HCT116 (cell line): ENCODE measurements at regions not wholly inside any gene's neighbourhood (a gene's known extent, or its start where the extent isn't known, plus 50 kb on each side); places are given as distances from the start of the nearest gene placed in this dataset.
"Not testable (repeated sequence)": the region's sequence is repeated elsewhere in the genome, so short reads cannot be mapped to it uniquely, and the experiment has no call there.

Experiments
- ATAC-seq: fragments of 200-7000 bp; cut with Tn5 transposase; 2 replicates; pipeline ENCODE4 v1.9.1; 2020; ENCODE audit warnings: mild to moderate bottlenecking, moderate library complexity
- BruUV-seq: library from RNA; stranded (reverse); fragments of 400-500 nt; replicated peaks from 2 replicates; lab custom pipeline; 2021; lab: Mats Ljungman, UMichigan
- CTCF ChIA-PET: fragments of 300-600 bp; sonication (Branson Sonifier 250); formaldehyde crosslinking; loops from one replicate; lab custom pipeline; 2021; ENCODE audit warnings: antibody characterized with exemption; lab: Charles Lee
- POLR2A ChIA-PET: fragments of 300-600, 350-600 bp; sonication (Branson Sonifier 250); formaldehyde crosslinking; loops from one replicate; lab custom pipeline; 2021; ENCODE audit warnings: antibody characterized with exemption; lab: Charles Lee
- RAD21 ChIA-PET, 2 experiments: fragments of 300-600 bp; sonication (Branson Sonifier 250); formaldehyde crosslinking; loops; one replicate each; lab custom pipeline; 2023; ENCODE audit warnings: low total read pairs in 2 of 2; ENCODE audit not compliant: uncharacterized antibody in 2 of 2, unreplicated experiment in 2 of 2, low non-redundant PET in 1 of 2; lab: Charles Lee
- DNase-seq: peaks from one replicate; pipeline ENCODE4 v3.0.0-alpha.2; 2010; ENCODE audit warnings: low read depth, low spot score
- H2AFZ ChIP-seq: fragments of 200-600 bp; shearing (Covaris generic), sonication (generic); 2 replicates; pipeline ENCODE4 v1.6.1; 2017; ENCODE audit warnings: low read depth, mixed run types, mixed read lengths, antibody characterized with exemption, low read length; ENCODE audit not compliant: poor library complexity, severe bottlenecking
- H3K27ac ChIP-seq: 2 replicates; pipeline ENCODE4 v1.5.1; 2012; ENCODE audit warnings: low read depth, low read length
- H3K27me3 ChIP-seq: fragments of 200-600 bp; sonication (generic); 2 replicates; pipeline ENCODE4 v1.6.1; 2016; ENCODE audit warnings: mixed run types, low read length, mixed read lengths; ENCODE audit not compliant: insufficient read depth
- H3K36me3 ChIP-seq, 2 experiments: fragments of 200-500 bp in 1 of 2; fragments of 200-600 bp in 1 of 2; sonication (Bioruptor generic) in 1 of 2; sonication (generic) in 1 of 2; 2 replicates each; pipeline versions ENCODE4 v1.5.1 to v1.6.1; 2014 to 2016; ENCODE audit warnings: low read length in 2 of 2, inconsistent platforms in 1 of 2, mixed read lengths in 1 of 2, mixed run types in 1 of 2; ENCODE audit not compliant: insufficient read depth in 2 of 2, control insufficient read depth in 1 of 2
- H3K4me1 ChIP-seq, 2 experiments: fragments of 200-600 bp in 1 of 2; sonication (generic) in 1 of 2; 2 replicates each; pipeline versions ENCODE4 v1.5.1 to v1.6.1; 2012 to 2017; ENCODE audit warnings: low read length in 2 of 2, inconsistent platforms in 1 of 2, mild to moderate bottlenecking in 1 of 2, mixed read lengths in 1 of 2, mixed run types in 1 of 2, moderate library complexity in 1 of 2; ENCODE audit not compliant: insufficient read depth in 2 of 2, control insufficient read depth in 1 of 2
- H3K4me2 ChIP-seq: fragments of 200-600 bp; sonication (generic); 2 replicates; pipeline ENCODE4 v1.6.1; 2017; ENCODE audit warnings: mixed run types, low read length, mixed read lengths
- H3K4me3 ChIP-seq, 2 experiments: fragments of 200-600 bp in 1 of 2; sonication (generic) in 1 of 2; replicated peaks in 1 of 2; 2 replicates each; pipeline ENCODE4 v1.5.1; 2011 to 2016; ENCODE audit warnings: low read length in 2 of 2, control low read depth in 1 of 2, low read depth in 1 of 2, mild to moderate bottlenecking in 1 of 2, mixed read lengths in 1 of 2, mixed run types in 1 of 2
- H3K79me2 ChIP-seq: fragments of 200-600 bp; sonication (generic); 2 replicates; pipeline ENCODE4 v1.6.1; 2017; ENCODE audit warnings: mild to moderate bottlenecking, mixed run types, low read length, moderate library complexity, mixed read lengths; ENCODE audit not compliant: insufficient read depth
- H3K9ac ChIP-seq: fragments of 200-600 bp; sonication (generic); 2 replicates; pipeline ENCODE4 v1.6.1; 2016; ENCODE audit warnings: low read length, mixed read lengths
- H3K9me2 ChIP-seq: fragments of 200-600 bp; sonication (generic), shearing (Covaris generic); 2 replicates; pipeline ENCODE4 v1.6.1; 2017; ENCODE audit warnings: mixed run types, mild to moderate bottlenecking, moderate library complexity; ENCODE audit not compliant: insufficient read depth
- H3K9me3 ChIP-seq, 2 experiments: fragments of 200-500 bp in 1 of 2; fragments of 200-600 bp in 1 of 2; sonication (Bioruptor generic) in 1 of 2; sonication (generic) in 1 of 2; 2 replicates each; pipeline ENCODE4 v1.6.1; 2014 to 2017; ENCODE audit warnings: low read length in 2 of 2, mixed read lengths in 2 of 2, inconsistent platforms in 1 of 2, low read depth in 1 of 2, mild to moderate bottlenecking in 1 of 2, mixed run types in 1 of 2, moderate library complexity in 1 of 2; ENCODE audit not compliant: control insufficient read depth in 1 of 2, insufficient read depth in 1 of 2
- H4K20me1 ChIP-seq: fragments of 200-600 bp; sonication (generic), shearing (Covaris generic); 2 replicates; pipeline ENCODE4 v1.6.1; 2017; ENCODE audit warnings: mixed run types, mild to moderate bottlenecking, moderate library complexity; ENCODE audit not compliant: insufficient read depth
- EGR1 ChIP-seq: IDR thresholded peaks from 2 replicates; pipeline ENCODE4 v1.6.1; 2012; ENCODE audit warnings: low read depth
- EZH2 ChIP-seq: fragments of 200-600 bp; sonication (generic); IDR thresholded peaks from 2 replicates; pipeline ENCODE4 v1.6.1; 2017; ENCODE audit warnings: antibody characterized with exemption, mixed run types
- EZH2phosphoT487 ChIP-seq: fragments of 200-600 bp; IDR thresholded peaks from 2 replicates; pipeline ENCODE4 v1.6.1; 2018; ENCODE audit warnings: antibody characterized with exemption, borderline replicate concordance
- FOSL1 ChIP-seq: IDR thresholded peaks from 2 replicates; pipeline ENCODE4 v1.6.1; 2012; ENCODE audit warnings: low read depth
- POLR2A ChIP-seq: IDR thresholded peaks from 2 replicates; pipeline ENCODE4 v1.7.0; 2011; ENCODE audit warnings: borderline replicate concordance; ENCODE audit not compliant: insufficient read depth, insufficient read length; ENCODE audit errors: extremely low read depth
- SIN3A ChIP-seq: IDR thresholded peaks from 2 replicates; pipeline ENCODE4 v1.6.1; 2012; ENCODE audit warnings: low read depth
- SRF ChIP-seq: IDR thresholded peaks from 2 replicates; pipeline ENCODE4 v1.6.1; 2012; ENCODE audit warnings: low read depth
- TCF7L2 ChIP-seq: IDR thresholded peaks from 2 replicates; pipeline ENCODE4 v1.7.0; 2011; ENCODE audit warnings: borderline replicate concordance, inconsistent platforms; ENCODE audit not compliant: insufficient read depth, insufficient read length; ENCODE audit errors: extremely low read depth
- intact Hi-C: fragments of 100-400 bp; cut with micrococcal nuclease; formaldehyde crosslinking; loops from 2 replicates; pipeline ENCODE4 v1.10.0; 2022
- TF ChIP-seq, protein P1 (sequence below): IDR thresholded peaks from 2 replicates; pipeline ENCODE4 v1.6.1; 2011; ENCODE audit warnings: mild to moderate bottlenecking, low read length, moderate library complexity; ENCODE audit not compliant: insufficient replicate concordance; ENCODE audit errors: extremely low read depth

DNA sequence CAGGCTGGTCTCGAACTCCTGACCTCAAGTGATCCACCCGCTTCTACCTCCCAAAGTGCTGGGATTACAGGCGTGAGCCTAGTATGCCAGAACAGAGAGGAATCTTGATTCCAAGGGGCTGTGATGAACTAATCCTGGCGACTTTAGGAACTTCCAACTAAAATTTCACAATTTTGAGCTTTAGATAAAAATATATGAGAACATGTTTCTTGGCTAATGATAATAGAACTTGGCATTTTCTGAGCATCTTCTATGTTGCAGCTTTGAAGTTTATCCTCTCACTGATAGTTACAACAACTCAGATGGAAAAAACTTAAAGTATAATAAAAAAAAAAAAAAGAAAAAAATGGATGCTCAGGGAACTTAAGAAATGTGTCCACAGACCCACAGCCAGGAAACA, 69.8 kb upstream of the WSCD1 start:
- Histone ChIP-seq H3K9ac (no peak overlapping the region), H4K20me1 (no peaks in the 10 kb centered on the region), H3K9me2 (no peaks in the 10 kb centered on the region), H2AFZ (no peak overlapping the region), H3K9me3 (no peaks in the 10 kb centered on the region), H3K4me3 (no peak overlapping the region), H3K79me2 (no peaks in the 10 kb centered on the region), H3K4me2 (no peak overlapping the region), H3K4me1 (no peaks in the 10 kb centered on the region), H3K36me3 (no peaks in the 10 kb centered on the region), H3K27ac (no peak overlapping the region), H3K27me3 (peaks cover 59% of the 10 kb centered on the region)
- ATAC-seq (no peak), DNase-seq (no peak)
- TF ChIP-seq FOSL1 (no peak), EZH2 (no peak), SIN3A (no peak)
- intact Hi-C loops = no loop called here
- ChIA-PET POLR2A (no interaction called here), CTCF (no interaction called here), RAD21 (no interaction called here)
- no TSS peak for BruUV-seq

DNA sequence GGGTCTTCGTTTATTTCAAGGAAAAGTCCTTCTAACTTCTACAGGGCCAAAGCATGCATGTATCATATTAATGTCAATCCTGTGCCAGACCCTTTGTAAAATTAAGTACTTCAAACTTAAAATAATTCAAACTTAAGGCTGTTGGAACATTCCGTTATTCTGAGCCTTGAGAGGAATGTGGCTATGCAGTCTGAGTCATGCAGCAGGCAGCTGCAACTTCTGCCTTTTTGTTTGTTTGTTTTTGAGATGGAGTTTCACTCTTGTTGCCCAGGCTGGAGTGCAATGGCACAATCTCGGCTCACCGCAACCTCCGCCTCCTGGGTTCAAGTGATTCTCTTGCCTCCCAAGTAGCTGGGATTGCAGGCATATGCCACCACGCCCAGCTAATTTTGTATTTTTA, 67.0 kb upstream of the WSCD1 start:
- H3K9me3 ChIP-seq, H2AFZ ChIP-seq, ATAC-seq, POLR2A ChIA-PET, H3K4me3 ChIP-seq, H3K9me2 ChIP-seq, H3K27ac ChIP-seq, H3K36me3 ChIP-seq, H3K4me1 ChIP-seq, intact Hi-C loops, H3K4me2 ChIP-seq, CTCF ChIA-PET, H3K79me2 ChIP-seq, H3K9ac ChIP-seq, H4K20me1 ChIP-seq, DNase-seq, BruUV-seq, RAD21 ChIA-PET: not testable (repeated sequence)
- H3K27me3 ChIP-seq = peaks cover 46% of the 10 kb centered on the region

DNA sequence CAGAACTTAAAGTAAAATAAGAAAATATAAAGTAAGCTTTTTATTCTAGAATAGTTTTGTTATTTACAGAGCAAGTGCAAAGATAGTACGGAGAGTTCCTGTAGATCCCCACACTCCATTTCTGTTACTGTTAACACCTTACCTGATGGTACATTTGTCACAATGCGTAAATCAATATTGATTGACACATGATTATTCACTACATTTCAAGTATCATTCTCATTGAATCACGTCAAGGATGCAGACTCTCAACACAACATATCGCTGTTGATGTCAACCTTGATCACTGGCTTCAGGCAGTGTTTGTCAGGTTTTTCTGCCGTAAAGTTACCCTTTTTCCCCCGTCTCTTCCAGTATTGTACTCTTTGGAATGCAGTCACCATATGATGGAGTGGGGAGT, 64.2 kb upstream of the WSCD1 start:
- H3K79me2 ChIP-seq = no peaks in the 10 kb centered on the region
- no peaks in the 10 kb centered on the region for H3K9me2 ChIP-seq
- no TSS peak for BruUV-seq
- H3K36me3 ChIP-seq = no peaks in the 10 kb centered on the region
- no peaks in the 10 kb centered on the region for H4K20me1 ChIP-seq
- no peak overlapping the region for H3K9ac ChIP-seq
- no peak for DNase-seq
- H3K27ac ChIP-seq = no peak overlapping the region
- H3K4me3 ChIP-seq = no peak overlapping the region
- ChIA-PET CTCF (no interaction called here), RAD21 (no interaction called here), POLR2A (no interaction called here)
- peaks cover 49% of the 10 kb centered on the region for H3K27me3 ChIP-seq
- intact Hi-C loops = no loop called here
- no peak overlapping the region for H2AFZ ChIP-seq
- H3K4me2 ChIP-seq = no peak overlapping the region
- no peaks in the 10 kb centered on the region for H3K4me1 ChIP-seq
- no peak for ATAC-seq
- no peaks in the 10 kb centered on the region for H3K9me3 ChIP-seq
- TF ChIP-seq TCF7L2 (no peak), FOSL1 (no peak), POLR2A (no peak), SIN3A (no peak), SRF (no peak), EGR1 (no peak), EZH2phosphoT487 (no peak)
- TF ChIP-seq, protein P1, sequence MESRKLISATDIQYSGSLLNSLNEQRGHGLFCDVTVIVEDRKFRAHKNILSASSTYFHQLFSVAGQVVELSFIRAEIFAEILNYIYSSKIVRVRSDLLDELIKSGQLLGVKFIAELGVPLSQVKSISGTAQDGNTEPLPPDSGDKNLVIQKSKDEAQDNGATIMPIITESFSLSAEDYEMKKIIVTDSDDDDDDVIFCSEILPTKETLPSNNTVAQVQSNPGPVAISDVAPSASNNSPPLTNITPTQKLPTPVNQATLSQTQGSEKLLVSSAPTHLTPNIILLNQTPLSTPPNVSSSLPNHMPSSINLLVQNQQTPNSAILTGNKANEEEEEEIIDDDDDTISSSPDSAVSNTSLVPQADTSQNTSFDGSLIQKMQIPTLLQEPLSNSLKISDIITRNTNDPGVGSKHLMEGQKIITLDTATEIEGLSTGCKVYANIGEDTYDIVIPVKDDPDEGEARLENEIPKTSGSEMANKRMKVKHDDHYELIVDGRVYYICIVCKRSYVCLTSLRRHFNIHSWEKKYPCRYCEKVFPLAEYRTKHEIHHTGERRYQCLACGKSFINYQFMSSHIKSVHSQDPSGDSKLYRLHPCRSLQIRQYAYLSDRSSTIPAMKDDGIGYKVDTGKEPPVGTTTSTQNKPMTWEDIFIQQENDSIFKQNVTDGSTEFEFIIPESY = no peak
